PC-9 (cell line): ENCODE measurements at regions not wholly inside any gene's neighbourhood (a gene's known extent, or its start where the extent isn't known, plus 50 kb on each side); places are given as distances from the start of the nearest gene placed in this dataset.
"Not testable (repeated sequence)": the region's sequence is repeated elsewhere in the genome, so short reads cannot be mapped to it uniquely, and the experiment has no call there.

Source experiments
- EZH2 ChIP-seq: fragments of 200-600 bp; sonication (generic); IDR thresholded peaks from 2 replicates; pipeline ENCODE4 v1.8.0; 2017; ENCODE audit warnings: antibody characterized with exemption, low read depth
- TF ChIP-seq, protein P1 (sequence below): fragments of 200-600 bp; sonication (generic); conservative IDR thresholded peaks from 2 replicates; pipeline ENCODE4 v1.6.1; 2017; ENCODE audit warnings: mixed run types, antibody characterized with exemption, mild to moderate bottlenecking, moderate library complexity

DNA sequence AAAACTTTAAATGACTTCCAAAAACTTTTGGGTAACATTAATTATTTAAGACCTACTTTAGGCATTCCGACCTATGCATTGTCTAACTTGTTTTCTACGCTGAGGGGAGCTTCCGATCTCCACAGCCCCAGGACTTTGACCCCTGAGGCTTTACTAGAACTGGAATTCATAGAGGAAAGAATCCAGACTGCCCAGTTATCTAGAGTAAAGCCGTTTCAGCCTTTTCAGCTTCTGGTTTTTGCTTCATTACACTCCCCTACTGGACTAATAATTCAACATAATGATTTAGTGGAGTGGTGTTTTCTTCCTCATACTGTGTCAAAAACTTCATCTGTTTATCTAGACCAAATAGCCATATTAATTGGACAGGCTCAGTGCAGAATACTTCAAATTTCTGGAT is 571.9 kb upstream of the PTGER4 start:
- TF ChIP-seq, protein P1, sequence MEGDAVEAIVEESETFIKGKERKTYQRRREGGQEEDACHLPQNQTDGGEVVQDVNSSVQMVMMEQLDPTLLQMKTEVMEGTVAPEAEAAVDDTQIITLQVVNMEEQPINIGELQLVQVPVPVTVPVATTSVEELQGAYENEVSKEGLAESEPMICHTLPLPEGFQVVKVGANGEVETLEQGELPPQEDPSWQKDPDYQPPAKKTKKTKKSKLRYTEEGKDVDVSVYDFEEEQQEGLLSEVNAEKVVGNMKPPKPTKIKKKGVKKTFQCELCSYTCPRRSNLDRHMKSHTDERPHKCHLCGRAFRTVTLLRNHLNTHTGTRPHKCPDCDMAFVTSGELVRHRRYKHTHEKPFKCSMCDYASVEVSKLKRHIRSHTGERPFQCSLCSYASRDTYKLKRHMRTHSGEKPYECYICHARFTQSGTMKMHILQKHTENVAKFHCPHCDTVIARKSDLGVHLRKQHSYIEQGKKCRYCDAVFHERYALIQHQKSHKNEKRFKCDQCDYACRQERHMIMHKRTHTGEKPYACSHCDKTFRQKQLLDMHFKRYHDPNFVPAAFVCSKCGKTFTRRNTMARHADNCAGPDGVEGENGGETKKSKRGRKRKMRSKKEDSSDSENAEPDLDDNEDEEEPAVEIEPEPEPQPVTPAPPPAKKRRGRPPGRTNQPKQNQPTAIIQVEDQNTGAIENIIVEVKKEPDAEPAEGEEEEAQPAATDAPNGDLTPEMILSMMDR: not testable (repeated sequence)
- TF ChIP-seq EZH2: not testable (repeated sequence)
